HG03354 (cell line): ENCODE measurements at regions not wholly inside any gene's neighbourhood (a gene's known extent, or its start where the extent isn't known, plus 50 kb on each side); places are given as distances from the start of the nearest gene placed in this dataset.

Source experiments
- ATAC-seq: cut with Tn5 transposase; IDR thresholded peaks from one replicate; pipeline ENCODE4 v1.9.1; 2021; ENCODE audit warnings: mild to moderate bottlenecking; ENCODE audit not compliant: unreplicated experiment, poor library complexity, severe bottlenecking

DNA sequence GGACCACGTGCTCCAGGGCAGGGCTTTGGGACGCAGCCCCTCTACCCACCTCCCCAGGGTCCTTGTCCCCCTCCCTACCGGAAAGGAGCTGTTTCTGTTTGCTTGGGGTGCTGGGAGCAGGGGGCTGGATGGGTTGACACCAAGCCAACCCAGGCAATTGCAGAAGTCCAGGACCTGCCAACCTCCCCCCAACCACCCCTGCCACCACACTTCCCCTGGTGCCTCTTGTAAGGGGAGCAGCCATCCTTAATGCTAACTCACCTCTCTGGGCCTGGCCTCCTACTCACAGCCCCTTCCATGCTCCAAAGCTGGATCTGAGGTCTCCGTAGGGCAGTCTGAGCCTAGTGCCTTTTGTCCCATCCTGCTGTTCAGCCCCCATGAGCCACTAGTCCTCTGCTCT, 631.9 kb downstream of the BCOR start:
- no peak for ATAC-seq

DNA sequence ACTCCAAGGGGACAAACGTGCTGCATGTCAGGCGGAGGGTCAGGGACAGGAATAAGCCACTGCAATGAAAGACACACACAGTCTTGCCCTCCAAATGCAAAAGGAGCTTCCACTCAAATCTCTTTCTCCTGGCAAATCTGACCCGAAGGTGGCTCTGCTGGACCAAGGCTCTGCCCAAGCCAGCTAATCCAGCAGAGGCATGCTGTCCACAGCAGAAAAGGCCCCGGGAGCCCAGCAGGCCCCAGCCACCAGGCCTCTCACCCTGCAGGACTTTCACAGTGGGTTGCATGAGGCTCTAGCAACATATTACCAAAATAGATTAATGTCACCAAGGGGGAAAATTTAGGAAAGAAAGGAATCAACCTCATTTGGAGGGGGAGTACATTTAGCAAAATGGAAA, 628.6 kb downstream of the BCOR start:
- ATAC-seq = no peak

- no peak for ATAC-seq
These were observed 627.0 kb downstream of the BCOR start for GRCh38 chrX:39470588-39471407.

DNA sequence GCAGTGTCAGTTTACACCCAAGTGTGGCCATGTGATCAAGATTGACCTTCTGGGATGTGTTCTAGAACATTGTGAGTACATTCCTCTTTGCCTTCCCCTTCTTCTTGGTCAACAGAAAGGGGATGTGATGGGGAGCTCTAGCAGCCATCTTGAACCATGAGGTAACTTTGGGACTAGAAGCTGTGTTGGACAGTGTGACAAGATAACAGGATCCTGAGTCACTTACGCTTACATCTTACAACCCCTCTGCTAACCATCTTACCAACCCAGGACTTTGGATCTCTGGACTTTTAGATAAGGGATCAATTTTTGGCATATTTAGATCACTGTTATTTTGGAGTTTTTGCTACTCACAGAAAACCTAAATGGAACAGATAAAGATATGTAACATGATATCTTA, 625.6 kb downstream of the BCOR start:
- ATAC-seq = no peak

DNA sequence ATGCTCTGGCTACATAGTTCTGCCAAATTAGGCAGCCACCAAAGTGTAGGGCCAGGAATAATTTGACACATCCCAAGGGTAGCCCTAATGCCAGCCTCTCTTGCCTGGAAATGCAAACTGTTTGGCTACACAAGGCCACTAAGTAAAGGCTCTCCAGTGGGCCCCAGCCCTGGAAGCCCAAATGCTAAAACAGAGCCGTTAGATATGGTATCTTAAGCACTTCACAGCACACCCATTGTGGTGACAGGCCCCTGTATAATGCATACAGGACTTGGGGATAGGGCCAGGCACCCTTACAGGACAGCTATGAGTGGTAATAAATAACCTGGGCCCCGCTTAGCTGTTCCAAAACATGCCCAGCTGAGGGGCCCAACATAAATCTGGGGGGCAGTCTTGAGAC, 623.9 kb downstream of the BCOR start:
- no peak for ATAC-seq

GRCh38 chrX:39475372-39475771, 622.4 kb downstream of the BCOR start:
- no peak for ATAC-seq

- ATAC-seq = no peak
These were observed 621.1 kb downstream of the BCOR start for GRCh38 chrX:39476604-39477021.

GRCh38 chrX:39477031-39477761, 620.6 kb downstream of the BCOR start:
- no peak for ATAC-seq

DNA sequence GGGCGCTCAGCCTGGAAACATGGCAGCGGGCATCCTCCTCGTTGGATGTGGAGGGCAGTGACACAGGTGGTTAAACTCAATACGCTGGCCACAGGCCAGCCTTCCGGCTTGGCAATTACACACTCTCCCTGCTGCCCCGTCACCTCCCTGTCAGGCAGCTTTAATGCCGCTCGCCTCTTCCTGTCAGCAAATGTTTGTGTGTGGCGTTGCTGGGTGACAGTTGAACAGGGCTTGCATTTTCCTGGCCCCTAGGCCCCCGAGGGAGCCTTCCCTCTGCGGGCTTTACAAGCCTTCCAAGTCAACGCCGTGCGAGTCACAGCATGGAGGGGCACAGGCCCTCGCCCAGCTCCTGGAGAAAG, 620.0 kb downstream of the BCOR start:
- ATAC-seq = no peak

- ATAC-seq = no peak
These were observed 617.9 kb downstream of the BCOR start for GRCh38 chrX:39479856-39480255.

- no peak for ATAC-seq
These were observed 616.8 kb downstream of the BCOR start for GRCh38 chrX:39480963-39481362.

DNA sequence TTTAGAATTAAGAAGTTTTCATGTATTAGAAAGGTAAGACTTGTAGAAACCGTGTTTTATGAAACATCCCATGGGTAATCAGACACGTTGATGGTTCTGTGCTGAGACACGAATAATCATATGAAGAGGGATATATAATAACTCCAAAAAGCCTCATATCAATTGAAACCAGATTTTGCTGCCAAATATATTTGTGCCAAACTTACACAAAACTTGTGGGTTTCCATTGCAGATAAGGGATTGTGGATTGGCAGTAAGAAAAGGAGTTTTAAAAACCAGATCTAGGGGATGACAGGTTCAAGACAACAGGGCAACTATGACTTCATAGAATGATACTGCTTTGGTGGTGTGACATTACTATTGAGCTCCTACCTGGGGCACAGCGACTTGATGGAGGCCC, 616.1 kb downstream of the BCOR start:
- ATAC-seq = no peak

GRCh38 chrX:39484159-39485068, 613.3 kb downstream of the BCOR start:
- no peak for ATAC-seq

DNA sequence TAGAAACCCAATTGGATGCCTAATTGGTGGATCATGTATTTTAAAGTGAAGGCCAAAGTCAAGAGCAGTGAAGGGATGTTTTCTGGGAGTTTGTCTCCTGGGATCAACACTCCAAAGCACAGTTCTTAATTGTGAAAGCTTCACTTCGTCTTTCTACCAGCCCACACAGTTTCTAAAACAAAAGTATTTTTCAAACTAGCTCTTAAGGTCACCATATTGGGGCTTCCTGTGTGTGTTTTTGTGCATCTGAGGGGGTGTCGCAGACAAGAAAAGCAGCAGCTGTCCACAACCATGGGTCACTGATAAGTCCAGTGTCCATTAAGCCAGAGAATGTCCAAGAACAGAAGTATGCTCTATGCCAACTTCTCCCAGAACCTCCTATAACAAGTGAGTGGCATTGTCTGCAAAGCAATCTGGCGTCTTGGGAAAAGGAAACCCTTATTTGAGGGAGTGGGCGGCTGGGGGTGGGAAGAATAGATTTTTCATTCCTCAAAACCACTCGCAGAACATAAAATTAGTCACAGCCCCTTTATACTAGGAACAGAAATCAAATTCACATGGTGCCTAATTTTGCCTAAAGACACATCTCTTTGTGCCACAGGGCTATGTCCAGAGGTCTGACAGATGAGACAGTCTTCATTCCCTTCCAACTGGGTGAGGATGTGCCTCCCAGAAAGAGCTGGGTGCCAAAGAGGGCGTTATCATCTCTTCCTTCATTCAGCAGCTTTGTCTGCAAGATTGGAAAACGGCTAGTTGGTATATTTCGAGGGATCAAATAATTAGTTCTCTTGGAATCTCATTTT, 610.4 kb downstream of the BCOR start:
- no peak for ATAC-seq

DNA sequence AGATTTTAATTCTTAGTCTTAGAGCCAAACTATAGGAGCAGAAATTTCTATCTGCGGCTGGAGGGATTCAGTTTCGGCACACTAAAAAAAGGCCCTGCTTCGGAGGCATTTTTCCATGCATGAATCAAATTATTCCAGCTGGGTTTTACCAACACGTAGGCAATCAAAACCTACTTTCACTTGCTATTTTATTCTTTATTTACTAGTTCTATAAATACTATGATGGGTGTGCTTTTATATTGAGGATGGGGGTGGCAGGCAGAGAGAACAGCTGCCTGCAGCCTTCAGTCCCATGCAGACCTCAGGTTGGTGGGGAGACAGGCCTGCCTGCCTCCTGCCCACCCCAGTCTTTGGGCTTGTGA, 609.8 kb downstream of the BCOR start:
- ATAC-seq = no peak

DNA sequence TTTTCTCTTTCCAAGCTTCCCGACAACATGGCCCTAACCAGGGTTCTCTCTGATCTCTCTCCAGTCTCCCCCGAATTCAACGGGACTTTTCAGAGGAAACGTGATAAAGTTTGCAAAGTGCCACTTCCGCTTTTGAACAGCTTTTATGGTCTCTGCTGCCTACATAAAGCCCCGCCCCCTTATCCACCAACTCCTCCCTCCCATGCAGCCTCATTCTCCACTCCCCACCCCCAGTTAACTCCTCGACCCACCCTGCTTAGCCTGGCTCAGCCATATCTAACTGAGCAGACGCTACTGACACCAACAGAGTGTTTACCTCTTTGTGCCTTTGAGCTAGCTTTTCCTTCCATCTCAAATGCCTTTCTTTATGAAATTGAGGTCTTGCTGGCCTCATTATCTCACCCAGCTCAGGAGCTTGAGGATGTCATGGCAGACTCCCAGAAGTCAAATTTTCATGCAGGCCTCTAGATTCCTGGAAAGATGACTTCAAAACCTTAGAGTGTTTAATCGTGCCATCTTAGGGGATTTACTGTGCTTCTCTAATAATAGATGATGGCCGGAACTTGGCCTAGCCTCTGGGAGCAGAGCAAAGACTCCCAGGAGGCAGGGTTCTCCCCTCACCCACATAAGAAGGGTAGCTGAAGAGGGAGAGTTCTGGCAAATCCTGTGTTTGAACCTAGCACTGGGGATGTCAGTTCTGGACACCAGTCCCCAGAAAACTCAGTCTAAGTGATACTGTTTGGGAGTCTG, 606.0 kb downstream of the BCOR start:
- peak; percentile 81 for ATAC-seq

DNA sequence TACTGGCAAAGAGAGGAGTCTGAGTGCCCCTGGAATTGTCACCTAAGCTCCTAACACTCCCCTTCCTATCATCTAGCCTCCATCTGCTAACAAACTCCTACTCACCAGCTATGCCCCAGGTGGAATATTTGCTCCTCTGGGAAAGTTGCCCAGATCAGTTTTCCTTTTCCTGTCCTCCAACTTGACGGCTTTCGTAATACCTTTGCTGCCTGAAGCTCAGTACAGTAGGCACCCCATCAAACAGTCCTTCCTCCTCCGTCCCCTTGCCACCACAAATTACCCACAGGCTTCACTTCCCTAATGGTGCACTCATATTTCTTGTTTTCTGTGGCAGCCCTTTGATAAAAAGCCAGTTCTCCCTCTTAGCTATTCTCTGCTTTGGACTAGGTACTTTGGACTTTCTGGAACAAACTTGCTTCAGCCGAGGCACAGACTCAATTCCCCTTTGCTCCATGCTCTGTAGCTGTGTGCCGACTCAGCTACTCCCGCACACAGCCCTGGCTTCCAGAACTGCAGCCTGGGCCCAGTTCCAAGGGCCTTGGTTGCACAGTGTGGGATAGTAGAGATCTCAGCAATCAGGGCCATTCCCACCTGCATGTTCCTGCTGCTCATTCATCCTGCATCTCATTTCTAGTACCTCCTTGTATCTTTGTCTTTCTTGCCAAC, 605.1 kb downstream of the BCOR start:
- ATAC-seq = no peak

- ATAC-seq = no peak
These were observed 604.6 kb downstream of the BCOR start for GRCh38 chrX:39493168-39493567.
